GM18861 (cell line): ENCODE measurements at regions not wholly inside any gene's neighbourhood (a gene's known extent, or its start where the extent isn't known, plus 50 kb on each side); places are given as distances from the start of the nearest gene placed in this dataset.
"Not testable (repeated sequence)": the region's sequence is repeated elsewhere in the genome, so short reads cannot be mapped to it uniquely, and the experiment has no call there.

ENCODE experiments used
- ATAC-seq: cut with Tn5 transposase; IDR thresholded peaks from one replicate; pipeline ENCODE4 v1.9.1; 2021; ENCODE audit not compliant: unreplicated experiment

DNA sequence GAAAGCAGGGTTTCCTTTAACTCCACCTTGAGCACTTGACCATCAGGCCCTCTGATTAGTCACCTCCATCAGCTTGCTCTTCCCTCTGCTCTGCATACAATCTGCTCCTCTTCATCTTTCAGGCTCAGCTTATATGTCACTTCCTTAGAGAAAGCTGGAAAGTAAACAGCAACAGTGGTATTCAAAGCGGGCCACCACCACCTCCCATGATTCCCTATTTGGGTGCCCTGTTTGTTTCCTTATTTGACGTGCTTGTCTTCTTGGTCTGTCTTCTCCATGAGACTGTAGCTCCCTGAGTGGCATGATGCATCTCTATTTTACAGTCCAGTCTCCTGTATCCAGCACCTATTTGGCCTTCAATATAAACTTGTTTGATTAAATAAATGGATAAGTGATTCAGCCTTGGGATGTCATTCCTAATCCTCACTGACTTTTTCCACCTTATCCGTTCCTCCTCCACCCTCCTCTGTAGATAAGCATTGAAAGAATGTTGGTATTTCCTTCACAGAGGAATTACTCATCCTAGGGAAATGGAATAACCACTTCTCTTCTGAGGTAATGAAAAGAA is 102.8 kb upstream of the SGK1 start:
- no peak for ATAC-seq

DNA sequence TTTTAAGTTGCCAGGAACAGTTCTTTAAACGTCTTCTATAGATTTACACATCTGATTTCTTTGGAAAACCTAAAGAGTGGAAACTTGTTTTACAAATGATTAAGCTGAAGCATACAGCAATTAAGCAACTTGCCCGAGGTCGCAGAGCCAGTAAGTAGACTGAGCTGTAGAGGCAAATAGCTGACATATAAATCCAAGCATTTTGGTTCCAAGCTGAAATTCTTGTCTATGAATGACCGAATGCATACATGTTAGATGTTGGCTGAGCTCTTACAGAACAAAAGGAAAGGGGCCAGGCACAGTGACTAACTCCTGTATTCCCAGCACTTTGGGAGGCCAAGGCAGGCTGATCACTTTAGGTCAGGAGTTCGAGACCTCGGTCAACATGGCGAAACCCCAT is 101.8 kb upstream of the SGK1 start:
- no peak for ATAC-seq

DNA sequence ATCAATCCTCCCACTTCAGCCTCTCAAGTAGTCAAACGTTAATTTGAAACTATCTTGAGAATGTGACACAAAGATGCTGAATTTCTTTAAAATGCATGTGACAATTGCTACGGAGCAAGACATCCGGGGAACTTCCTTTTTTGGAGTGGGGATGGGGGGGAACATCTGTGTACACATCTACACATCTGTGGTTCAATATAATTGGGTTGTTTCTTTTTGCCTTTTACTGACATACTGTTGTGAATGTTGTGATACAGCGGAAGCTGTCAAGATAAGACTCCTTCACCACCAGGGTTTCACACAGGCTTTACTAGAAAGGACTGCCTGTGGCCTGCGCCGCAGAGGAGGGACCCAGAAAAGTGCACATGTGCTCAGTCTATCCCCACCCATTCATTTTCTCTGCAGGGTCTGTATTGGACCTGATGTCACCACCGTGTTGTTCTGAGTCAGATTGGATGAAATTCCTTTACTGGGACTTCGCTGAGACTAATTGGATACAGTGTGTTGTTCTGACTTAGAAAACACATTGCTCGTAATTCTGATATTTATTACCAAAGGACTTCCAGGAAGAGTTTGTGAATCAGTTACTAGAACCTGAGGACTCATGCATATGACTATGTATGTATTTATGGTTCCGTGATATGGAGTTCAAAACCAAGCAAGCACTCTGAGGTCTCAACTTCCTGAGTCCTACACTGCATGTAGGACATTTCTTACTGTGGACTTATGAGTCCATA is 98.7 kb upstream of the SGK1 start:
- no peak for ATAC-seq

DNA sequence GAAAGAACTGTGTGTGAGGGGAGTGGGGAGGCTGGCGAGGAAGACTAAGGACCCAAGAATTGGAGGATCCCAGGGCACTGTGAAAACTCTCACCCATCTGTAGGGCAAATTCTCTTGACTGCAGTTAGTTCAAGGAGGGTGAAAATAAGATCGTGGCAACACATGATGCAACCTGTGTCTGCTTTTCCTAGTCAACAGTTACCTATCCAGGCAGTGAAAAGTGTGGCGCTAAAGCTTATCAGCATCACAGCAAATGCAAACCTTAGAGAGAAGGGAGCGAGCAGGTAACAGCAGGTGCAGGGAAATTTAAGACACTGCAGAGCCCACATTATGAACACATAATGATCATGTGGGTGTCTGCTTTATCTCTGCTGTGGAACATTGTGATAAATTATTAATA is 97.7 kb upstream of the SGK1 start:
- ATAC-seq: no peak

DNA sequence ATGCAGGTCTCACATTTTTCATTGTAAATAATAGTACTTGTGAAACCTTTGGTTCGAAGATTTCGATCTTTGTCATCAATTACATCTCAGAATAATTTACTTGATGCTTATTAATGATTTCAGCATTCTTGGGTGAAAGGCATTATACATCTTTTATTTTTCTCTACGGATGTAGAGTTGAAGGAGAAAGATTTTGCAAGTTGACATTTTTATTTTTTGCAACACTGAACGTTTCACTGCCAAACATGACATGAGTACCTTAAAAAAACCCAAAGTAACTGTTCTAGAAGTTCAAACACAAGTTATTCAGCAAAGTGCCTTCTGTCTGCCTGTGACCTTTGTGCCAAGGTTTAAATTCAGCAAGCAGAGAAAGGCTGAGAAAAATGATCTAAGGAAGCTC is 97.3 kb upstream of the SGK1 start:
- ATAC-seq: no peak

DNA sequence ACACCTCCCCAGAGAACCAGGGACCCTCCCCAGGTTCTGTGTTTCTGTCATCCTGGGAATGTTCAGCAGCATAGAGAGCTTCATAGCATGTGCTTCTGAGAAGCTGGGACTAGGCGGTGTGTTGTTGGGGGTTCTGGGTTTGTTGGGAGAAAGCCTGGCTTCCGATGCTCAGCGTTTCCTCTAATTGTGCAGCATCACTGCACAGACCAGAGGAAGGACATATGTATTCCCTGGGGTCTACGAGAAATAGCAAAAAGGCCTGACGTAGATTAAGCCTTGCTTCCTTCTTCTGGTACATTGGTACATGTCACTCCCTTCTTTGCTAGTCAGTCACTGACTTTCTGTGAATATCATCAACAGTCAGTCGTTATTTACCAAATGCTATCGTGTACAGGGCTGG is 96.9 kb upstream of the SGK1 start:
- no peak for ATAC-seq

DNA sequence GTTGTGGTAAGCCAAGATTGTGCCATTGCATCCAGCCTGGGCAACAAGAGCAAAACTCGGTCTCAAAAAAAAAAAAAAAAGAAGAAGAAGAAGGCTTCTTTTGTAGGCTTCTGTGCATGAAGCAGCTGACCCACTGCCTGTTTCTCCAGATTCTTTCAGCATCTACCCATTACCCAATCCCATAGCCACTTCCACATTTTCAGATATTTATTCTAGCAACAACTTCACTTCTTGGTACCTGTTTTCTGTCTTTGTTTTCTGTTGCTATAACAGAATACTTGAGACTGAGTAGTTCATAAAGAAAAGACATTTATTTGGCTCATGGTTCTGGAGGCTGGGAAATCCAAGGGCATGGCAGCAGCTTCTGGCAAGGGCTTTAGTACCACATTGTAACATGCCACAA is 95.3 kb upstream of the SGK1 start:
- no peak for ATAC-seq

DNA sequence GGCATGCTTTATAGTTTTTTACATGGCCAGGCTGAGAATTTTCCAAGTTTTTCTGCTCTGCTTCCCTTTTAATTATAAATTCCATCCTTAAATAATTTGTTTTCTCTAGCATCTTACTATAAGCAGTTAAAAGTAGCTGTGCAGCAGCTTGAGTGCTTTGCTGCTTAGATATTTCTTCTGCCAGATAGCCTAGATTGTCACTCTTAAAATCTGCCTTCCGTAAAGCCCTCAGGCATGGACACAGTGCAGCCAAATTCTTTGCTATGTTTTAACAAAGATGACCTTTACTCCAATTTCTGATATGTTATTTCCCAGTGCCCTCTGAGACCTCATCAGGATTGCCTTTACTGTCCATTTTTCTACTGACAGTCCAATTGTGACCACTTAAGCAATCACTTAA is 92.6 kb upstream of the SGK1 start:
- ATAC-seq: no peak

DNA sequence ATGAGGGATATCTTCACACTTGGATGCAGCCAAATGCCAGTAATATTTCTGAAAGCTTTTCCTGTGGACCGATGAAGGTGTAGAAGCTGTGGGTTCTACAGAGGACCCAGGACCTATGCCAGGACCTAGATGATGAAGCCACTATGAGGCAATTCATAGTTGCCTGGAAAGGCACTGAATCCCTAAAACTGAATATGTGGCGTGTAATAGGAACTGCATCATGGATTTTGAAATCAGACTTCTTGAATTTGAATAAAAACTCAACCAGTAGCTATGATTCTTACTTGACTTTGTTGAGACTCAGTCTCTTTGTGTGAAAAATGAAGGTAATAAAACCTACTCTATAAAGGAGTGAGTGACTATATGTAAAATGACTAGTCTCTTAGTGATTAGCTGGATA is 89.9 kb upstream of the SGK1 start:
- ATAC-seq: no peak

DNA sequence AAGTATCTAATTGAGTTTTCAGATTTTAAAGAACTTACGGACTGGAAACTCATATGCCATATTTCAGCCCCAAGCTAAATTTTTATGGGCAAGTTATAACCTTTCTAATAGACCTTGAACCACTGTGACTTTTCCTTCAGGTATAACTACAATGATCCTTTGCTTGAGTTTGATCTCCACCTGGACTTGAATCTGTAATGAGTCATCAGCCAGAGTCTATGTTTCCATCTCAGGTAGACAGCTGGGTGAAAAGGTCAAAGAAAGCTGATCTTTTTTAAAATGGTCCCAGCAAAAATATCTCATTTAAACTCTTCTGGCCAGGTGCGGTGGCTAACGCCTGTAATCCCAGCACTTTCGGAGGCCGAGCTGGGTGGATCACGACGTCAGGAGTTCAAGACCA is 88.4 kb upstream of the SGK1 start:
- no peak for ATAC-seq

DNA sequence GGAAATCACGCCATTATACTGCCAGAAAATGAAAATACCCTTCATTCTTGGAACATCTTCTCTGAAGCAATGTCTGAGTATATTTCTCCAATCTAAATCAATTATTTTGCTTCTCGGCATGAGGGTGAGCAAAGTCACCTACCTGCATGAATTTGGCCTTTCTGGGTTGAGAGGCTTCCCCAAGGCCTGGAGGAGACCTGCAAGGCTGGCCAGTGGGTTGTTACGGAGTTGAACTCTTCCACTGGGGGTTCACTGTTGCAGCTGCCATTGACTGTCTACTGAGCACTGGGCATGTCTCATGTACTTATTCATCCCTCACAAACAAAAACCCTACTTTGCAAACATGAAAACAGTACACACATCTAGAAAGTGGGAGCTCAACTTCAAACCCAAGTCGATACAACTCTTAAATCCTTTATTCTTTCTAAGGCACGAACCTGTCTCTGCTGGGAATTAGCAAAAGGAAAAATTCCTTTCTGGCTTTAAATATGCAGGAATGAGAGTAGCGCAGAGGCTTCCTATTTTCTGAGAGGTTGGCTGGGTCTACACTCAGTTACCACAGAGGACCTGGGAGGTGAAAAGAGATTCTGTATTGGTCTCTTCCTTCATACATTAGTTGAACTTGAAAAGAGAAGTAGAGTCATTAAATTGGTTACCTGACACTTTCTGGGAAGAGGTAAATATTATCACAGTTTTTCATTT is 87.6 kb upstream of the SGK1 start:
- no peak for ATAC-seq

DNA sequence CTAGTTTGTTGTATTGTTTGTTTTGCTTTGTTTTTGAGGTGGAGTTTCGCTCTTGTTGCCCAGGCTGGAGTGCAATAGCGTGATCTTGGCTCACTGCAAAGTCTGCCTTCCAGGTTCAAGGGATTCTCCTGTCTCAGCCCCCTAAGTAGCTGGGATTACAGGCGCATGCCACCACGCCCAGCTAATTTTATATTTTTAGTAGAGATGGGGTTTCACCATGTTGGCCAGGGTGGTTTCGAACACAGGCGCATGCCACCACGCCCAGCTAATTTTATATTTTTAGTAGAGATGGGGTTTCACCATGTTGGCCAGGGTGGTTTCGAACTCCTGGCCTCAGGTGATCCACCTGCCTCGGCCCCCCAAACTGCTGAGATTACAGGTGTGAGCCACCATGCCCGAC is 85.4 kb upstream of the SGK1 start:
- not testable (repeated sequence) for ATAC-seq

DNA sequence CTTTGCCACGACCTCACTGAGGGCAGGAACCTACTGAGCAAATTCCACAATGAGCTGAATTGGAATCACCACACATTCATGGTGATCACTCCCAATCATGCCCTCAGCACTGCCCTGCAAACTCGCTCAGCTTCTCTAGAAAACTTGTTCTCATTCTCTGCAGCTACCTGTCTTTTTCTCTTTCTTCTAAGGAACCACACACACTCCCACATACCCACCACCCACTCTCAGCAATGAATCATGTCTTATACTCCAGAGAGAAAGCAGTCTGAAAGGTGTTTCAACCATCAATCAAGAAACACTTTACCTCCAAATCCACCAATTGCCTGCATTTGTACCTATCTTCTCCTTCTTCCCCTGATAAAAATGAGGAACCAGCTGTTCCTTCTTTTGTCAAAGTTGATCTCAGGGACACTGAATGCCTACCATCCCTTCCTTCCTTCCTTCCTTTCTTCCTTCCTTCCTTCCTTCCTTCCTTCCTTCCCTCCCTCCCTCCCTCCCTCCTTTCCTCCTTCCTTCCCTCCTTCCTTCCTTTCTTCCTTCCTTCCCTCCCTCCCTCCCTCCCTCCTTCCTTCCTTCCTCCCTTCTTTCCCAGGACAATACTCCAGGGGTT is 84.6 kb upstream of the SGK1 start:
- no peak for ATAC-seq

DNA sequence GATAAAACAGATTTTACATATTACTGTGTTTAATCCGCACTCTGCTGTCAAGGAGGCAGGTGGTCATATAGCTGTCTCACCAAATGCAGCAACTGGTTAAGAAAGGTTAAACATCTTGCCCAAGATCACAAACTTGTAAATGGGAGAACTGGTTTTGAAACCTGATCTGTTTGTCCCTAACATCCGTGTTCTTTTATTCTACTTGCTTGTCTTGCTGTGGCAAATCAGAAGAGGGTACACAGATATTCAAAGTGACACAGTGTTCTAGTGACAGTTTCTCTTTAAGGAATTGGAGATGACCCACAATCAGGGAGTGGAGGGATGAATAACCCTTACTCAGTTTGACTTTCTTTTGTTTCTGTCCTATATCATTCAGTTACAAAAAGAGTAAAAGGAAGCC is 83.0 kb upstream of the SGK1 start:
- no peak for ATAC-seq

DNA sequence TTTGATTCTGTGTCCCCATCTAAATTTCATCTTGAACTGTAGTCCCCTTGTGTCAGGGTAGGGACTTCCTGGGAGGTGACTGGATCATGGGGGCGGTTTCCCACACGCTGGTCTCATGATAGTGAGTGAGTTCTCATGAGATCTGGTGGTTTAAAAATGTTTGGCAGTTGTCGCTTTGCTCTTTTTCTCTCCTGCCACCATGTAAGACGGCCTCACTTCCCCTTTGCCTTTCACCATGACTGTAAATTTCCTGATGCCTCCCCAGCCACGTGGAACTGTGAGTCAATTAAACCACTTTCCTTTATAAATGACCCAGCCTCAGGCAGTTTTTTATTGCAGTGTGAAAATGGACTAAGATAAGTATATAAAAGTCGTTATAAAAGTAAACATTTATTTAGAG is 80.5 kb upstream of the SGK1 start:
- ATAC-seq: no peak

DNA sequence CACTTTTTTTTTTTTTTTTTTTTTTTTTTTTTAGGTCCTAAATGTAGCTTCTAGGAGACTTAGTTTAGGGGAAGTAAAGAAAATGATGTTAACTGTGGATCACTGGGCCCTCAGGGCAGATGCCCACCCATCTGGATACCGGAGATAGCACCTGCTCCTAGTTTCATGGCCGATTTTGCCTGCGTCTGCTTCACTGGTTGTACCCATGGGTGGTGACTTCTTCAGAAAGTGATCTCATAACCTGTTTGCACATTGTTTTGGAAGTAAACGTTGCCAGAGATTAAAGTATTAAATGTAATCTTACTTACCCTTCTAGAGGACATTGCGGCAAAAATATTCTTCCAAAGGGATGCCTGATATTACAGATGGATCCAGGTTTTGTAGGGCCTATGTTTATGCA is 79.8 kb upstream of the SGK1 start:
- ATAC-seq: no peak

DNA sequence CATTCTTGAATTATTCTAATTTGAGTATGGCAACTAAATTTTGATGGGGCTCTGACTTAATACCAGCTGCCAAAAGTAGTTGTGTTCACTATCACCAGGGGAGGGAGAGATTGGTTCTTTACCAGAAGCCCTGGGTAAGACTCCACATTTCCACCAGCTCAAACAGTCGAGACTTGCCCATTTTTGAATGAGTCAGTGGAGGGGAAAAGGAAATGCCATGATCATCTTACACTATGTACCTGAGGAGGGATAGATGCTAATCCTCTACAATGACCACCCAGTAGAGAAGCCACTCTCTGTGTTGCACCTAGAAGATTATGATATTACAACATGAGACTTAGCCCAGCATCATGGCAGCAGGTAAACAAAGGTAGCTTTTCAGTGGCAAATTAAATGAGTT is 77.0 kb upstream of the SGK1 start:
- ATAC-seq: no peak

DNA sequence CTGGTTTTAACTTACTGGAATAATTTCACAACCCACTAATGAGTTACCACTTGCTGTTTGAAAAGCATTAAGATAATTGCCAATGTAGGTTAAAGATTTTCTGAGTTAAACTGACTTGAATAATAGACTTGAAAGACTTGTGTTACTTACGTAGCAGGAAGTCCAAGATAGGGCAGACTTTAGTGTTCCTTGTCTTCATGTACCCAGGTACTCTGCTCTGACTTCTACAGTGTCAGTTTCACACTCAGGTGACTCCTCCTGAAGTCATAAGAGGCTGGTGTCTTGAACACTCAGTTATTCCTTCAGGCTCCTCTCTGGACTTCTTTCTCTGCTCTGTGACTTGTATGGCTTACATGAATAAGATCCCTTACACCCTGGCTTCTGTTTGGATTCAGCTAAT is 76.3 kb upstream of the SGK1 start:
- no peak for ATAC-seq

DNA sequence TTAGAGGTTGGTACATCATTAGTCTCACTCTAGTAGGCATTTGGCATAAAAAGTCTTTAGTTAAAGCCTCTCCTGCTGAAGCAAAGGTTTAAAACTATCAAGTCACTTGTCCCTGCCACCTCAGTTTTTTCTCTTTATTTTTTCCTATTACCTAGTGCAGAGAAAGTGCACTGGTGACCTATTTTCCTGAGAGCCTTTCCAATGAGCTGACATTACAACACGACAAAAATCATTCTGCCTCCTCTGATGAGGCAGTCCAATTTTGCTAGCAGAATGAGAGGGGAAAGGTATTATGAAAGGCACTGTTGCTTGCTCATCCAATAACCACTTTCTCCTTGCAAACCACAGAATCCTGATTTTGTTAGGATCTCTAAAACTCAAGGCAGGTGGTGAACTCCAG is 73.3 kb upstream of the SGK1 start:
- no peak for ATAC-seq

DNA sequence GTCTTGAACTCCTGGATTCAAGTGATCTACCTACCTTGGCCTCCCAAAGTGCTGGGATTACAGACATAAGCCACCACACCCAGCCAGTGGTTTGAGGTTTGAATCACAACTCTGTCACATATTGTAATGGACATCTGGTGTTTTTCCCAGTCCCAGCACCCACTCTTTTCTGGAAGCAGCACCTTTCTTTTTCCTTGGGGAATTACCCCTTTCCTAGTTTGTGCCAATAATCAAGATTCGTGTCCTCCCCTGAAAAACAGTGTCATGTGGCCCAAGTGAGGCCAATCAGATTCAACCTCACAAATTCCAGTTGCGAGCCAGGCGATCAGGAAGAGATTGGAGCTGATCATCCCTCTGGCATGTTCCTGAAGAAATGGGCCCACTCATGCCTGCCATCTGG is 71.7 kb upstream of the SGK1 start:
- ATAC-seq: no peak

DNA sequence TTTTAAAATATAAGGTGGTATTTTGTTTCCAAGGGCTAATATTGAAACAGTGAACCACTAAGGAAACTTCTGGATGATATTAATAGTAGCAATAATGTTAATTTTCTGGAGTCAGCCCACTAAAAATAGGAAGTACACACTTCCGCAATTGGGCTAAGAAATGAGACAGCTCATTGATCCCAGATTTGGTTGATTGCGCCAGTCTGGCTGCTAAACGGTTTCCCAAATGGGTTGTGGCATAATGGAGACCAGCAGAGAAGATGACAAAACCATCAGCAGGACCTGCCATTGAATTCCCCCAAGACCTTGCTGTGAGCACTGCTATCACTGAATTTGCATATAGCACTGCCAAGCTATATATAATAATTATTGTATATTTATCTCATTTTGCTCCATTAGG is 71.2 kb upstream of the SGK1 start:
- no peak for ATAC-seq

DNA sequence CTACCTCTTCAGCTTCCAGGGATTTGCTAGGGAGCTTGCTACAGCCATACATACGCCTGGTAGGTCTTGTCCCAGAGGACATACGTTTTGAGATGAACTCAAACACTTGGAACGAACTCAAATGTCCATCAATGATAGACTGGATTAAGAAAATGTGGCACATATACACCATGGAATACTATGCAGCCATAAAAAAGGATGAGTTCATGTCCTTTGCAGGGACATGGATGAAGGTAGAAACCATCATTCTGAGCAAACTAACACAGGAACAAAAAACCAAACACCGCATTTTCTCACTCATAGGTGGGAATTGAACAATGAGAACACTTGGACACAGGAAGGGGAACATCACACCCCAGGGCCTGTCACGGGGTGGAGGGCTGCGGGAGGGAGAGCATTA is 68.6 kb upstream of the SGK1 start:
- not testable (repeated sequence) for ATAC-seq
